ENCODE measurements at regions not wholly inside any gene's neighbourhood (a gene's known extent, or its start where the extent isn't known, plus 50 kb on each side); places are given as distances from the start of the nearest gene placed in this dataset.

DNA sequence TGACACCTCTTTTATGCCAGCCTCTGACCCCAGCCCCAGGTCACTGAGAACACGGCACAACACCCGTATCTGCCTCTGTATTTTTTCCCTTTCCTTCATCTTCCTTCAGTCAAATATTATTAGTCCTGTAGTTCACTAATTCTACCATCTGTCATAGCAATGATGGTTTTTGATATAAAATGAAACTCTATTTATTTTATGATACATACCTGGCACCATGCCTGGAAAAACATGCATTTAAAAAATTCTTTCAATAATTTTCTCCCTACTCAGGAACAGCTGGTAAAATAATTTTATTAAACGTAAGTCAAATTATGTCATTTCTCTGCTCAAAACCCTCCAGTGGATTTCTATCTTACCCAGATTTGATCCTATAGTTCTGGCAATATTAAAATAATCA, 224.7 kb downstream of the CDH7 start:
- 90% methylated on average over 3 of the region's 3 CpGs; no CpG with 5 or more reads in 1 of the 2 experiments for WGBS, 2 experiments (ENCODE audit: extremely low coverage in 1 of 2, insufficient coverage in 1 of 2, insufficient read length in 1 of 2, insufficient replicate concordance in 2 of 2, low coverage in 1 of 2, low lambda C conversion rate in 2 of 2, missing lambda C conversion rate in 1 of 2)
- no peaks in the 10 kb centered on the region for H3K79me1 ChIP-seq (ENCODE audit: low read depth, low read length)

More for the DNA sequence above, 224.7 kb downstream of the CDH7 start:
- CTCF ChIA-PET (ENCODE audit: partially characterized antibody), result no interaction called here
- H3K27me3 ChIP-seq (replicated peaks in 1 of 4; ENCODE audit: control insufficient read depth in 3 of 4, extremely low read depth in 1 of 4, insufficient read depth in 3 of 4, low read length in 3 of 4), result no peaks in the 10 kb centered on the region
- no peak overlapping the region for H4K5ac ChIP-seq (ENCODE audit: insufficient read length, low read depth, low read length)
- no peak overlapping the region for H3K56ac ChIP-seq (replicated peaks; ENCODE audit: insufficient read length, low read depth, low read length)
- H4K8ac ChIP-seq (ENCODE audit: extremely low read depth, insufficient read depth, low read length), result no peak overlapping the region
- H3K79me2 ChIP-seq (ENCODE audit: control insufficient read depth in 1 of 2, insufficient read depth in 2 of 2, low read length in 2 of 2), result no peaks in the 10 kb centered on the region
- H4K20me1 ChIP-seq (replicated peaks in 1 of 2; ENCODE audit: control insufficient read depth in 1 of 2, insufficient read depth in 2 of 2, low read length in 2 of 2), result no peaks in the 10 kb centered on the region
- no peak overlapping the region for H4K91ac ChIP-seq (replicated peaks; ENCODE audit: insufficient read length, low read length)
- H2AFZ ChIP-seq (ENCODE audit: low read length), result no peak overlapping the region
- POLR2A ChIA-PET (ENCODE audit: partially characterized antibody), result no interaction called here
- TF ChIP-seq EGR1 (IDR thresholded peaks at IDR 0.05; ENCODE audit: borderline replicate concordance, low read depth, low read length), result no peak
- TF ChIP-seq KDM4A (IDR thresholded peaks at IDR 0.05; ENCODE audit: low read depth, low read length, severe bottlenecking), result no peak
- TF ChIP-seq KDM1A (IDR thresholded peaks at IDR 0.05; ENCODE audit: borderline replicate concordance, low read length), result no peak
- no peak for TF ChIP-seq TAF1 (IDR thresholded peaks at IDR 0.05; ENCODE audit: low read depth, low read length)
- TF ChIP-seq SIRT6 (IDR thresholded peaks at IDR 0.05; ENCODE audit: low read length), result no peak
- no peak for TF ChIP-seq SP4 (IDR thresholded peaks at IDR 0.05; ENCODE audit: low read length)
- no peak for TF ChIP-seq JUND (IDR thresholded peaks at IDR 0.05; ENCODE audit: low read length)
- TF ChIP-seq SAP30 (IDR thresholded peaks at IDR 0.05; ENCODE audit: insufficient read depth, insufficient replicate concordance, low read length), result no peak
- TF ChIP-seq RBBP5 (IDR thresholded peaks at IDR 0.05; ENCODE audit: borderline replicate concordance, low read depth, low read length), result no peak
- no peak for TF ChIP-seq NRF1 (IDR thresholded peaks at IDR 0.05; ENCODE audit: low read depth, low read length)
- no peak for TF ChIP-seq RXRA (IDR thresholded peaks at IDR 0.05; ENCODE audit: insufficient read depth, low read depth, low read length)
- no peak for TF ChIP-seq GTF2F1 (IDR thresholded peaks at IDR 0.05; ENCODE audit: borderline replicate concordance, low read depth, low read length)
- TF ChIP-seq, protein P1, sequence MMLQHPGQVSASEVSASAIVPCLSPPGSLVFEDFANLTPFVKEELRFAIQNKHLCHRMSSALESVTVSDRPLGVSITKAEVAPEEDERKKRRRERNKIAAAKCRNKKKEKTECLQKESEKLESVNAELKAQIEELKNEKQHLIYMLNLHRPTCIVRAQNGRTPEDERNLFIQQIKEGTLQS (IDR thresholded peaks at IDR 0.05; ENCODE audit: insufficient read depth, low read depth, low read length), result no peak
- no peak for TF ChIP-seq SRF (IDR thresholded peaks at IDR 0.05; ENCODE audit: low read depth, low read length)
- no peak for TF ChIP-seq CHD1 (IDR thresholded peaks at IDR 0.05; ENCODE audit: low read depth, low read length)
- TF ChIP-seq PHF8 (conservative IDR thresholded peaks at IDR 0.05; ENCODE audit: low read depth, low read length), result no peak
- DNase-seq (ENCODE audit: low read depth in 1 of 2, low spot score in 2 of 2) (no peak), FAIRE-seq (no peak)
- no peak overlapping the region for H2BK12ac ChIP-seq (ENCODE audit: low read depth, low read length)
- H3K9ac ChIP-seq (replicated peaks in 1 of 4; ENCODE audit: extremely low read depth in 1 of 4, low read depth in 3 of 4, low read length in 3 of 4), result no peak overlapping the region
- H3K36me3 ChIP-seq (ENCODE audit: control insufficient read depth in 2 of 4, insufficient read depth in 4 of 4, low read length in 3 of 4), result no peaks in the 10 kb centered on the region
- no peaks in the 10 kb centered on the region for H3K4me1 ChIP-seq (replicated peaks in 1 of 4; ENCODE audit: control insufficient read depth in 3 of 4, insufficient read depth in 4 of 4, low read length in 3 of 4)
- H3K23me2 ChIP-seq (ENCODE audit: low read depth, low read length), result no peaks in the 10 kb centered on the region
- no peak overlapping the region for H3K4ac ChIP-seq (replicated peaks; ENCODE audit: insufficient read length, low read depth, low read length)
- no peak overlapping the region for H3K27ac ChIP-seq (ENCODE audit: low read depth, low read length)
- no peak overlapping the region for H3K4me2 ChIP-seq (ENCODE audit: insufficient read depth in 1 of 2, low read depth in 2 of 2, low read length in 2 of 2)
- H2BK15ac ChIP-seq (ENCODE audit: low read length), result no peak overlapping the region
- H2BK20ac ChIP-seq (ENCODE audit: low read length), result no peak overlapping the region
- no peak overlapping the region for H2BK120ac ChIP-seq (replicated peaks; ENCODE audit: low read depth, low read length)
- no peak overlapping the region for H3K14ac ChIP-seq (ENCODE audit: insufficient read length)
- no peak overlapping the region for H3K23ac ChIP-seq (ENCODE audit: insufficient read length)
- H3K4me3 ChIP-seq (ENCODE audit: extremely low read depth in 1 of 4, insufficient read depth in 2 of 4, low read depth in 3 of 4, low read length in 4 of 4), result no peak overlapping the region
- no peak overlapping the region for H3K18ac ChIP-seq (ENCODE audit: extremely low read depth, low read length)
- no peaks in the 10 kb centered on the region for H3K9me3 ChIP-seq (ENCODE audit: insufficient read depth in 2 of 2, low read depth in 1 of 2, low read length in 1 of 2)
- H2BK5ac ChIP-seq (ENCODE audit: low read depth, low read length), result no peak overlapping the region
- H2AK5ac ChIP-seq (ENCODE audit: low read depth, low read length), result no peak overlapping the region
